SK-N-SH (cell line): ENCODE measurements at regions not wholly inside any gene's neighbourhood (a gene's known extent, or its start where the extent isn't known, plus 50 kb on each side); places are given as distances from the start of the nearest gene placed in this dataset.

Source experiments
- CTCF ChIA-PET: fragments of 300-600, 350-600 bp; formaldehyde crosslinking; extraction: SDS; loops from one replicate; lab custom pipeline; 2021; lab: Yijun Ruan, JAX
- POLR2A ChIA-PET: fragments of 350-600 bp; sonication (Branson Sonifier 250); formaldehyde crosslinking; extraction: SDS; loops from one replicate; lab custom pipeline; 2020; ENCODE audit warnings: antibody characterized with exemption, inconsistent platforms; lab: Yijun Ruan, JAX
- DNase-seq: peaks from one replicate; pipeline ENCODE4 v3.0.0; 2012
- H2AFZ ChIP-seq: fragments of 200-600 bp; sonication (generic); 2 replicates; pipeline ENCODE4 v1.8.1; 2016; ENCODE audit warnings: antibody characterized with exemption, mild to moderate bottlenecking, low read depth
- H3F3A ChIP-seq: fragments of 200-600 bp; sonication (generic); replicated peaks from 2 replicates; pipeline ENCODE3; 2016; ENCODE audit warnings: antibody characterized with exemption, mild to moderate bottlenecking; ENCODE audit not compliant: insufficient read depth
- H3K27ac ChIP-seq, 2 experiments: fragments of 200-500 bp in 1 of 2; fragments of 200-600 bp in 1 of 2; sonication (Bioruptor generic) in 1 of 2; sonication (generic), shearing (Covaris generic) in 1 of 2; 2 replicates each; pipeline versions ENCODE4 v1.5.1 to v1.6.1; 2014 to 2016; ENCODE audit warnings: low read depth in 2 of 2, inconsistent platforms in 1 of 2, low read length in 1 of 2, mild to moderate bottlenecking in 1 of 2, mixed read lengths in 1 of 2
- H3K27me3 ChIP-seq: fragments of 200-600 bp; sonication (generic), shearing (Covaris generic); 2 replicates; pipeline ENCODE4 v1.6.1; 2016; ENCODE audit warnings: mixed run types; ENCODE audit not compliant: insufficient read depth
- H3K36me3 ChIP-seq, 2 experiments: fragments of 200-500 bp in 1 of 2; fragments of 200-600 bp in 1 of 2; sonication (Bioruptor generic) in 1 of 2; sonication (generic) in 1 of 2; replicated peaks in 1 of 2; 2 replicates each; pipeline versions ENCODE3 to v1.5.1; 2014 to 2016; ENCODE audit warnings: low read length in 1 of 2, mild to moderate bottlenecking in 1 of 2; ENCODE audit not compliant: insufficient read depth in 2 of 2, control insufficient read depth in 1 of 2
- H3K4me1 ChIP-seq, 2 experiments: fragments of 200-500 bp in 1 of 2; fragments of 200-600 bp in 1 of 2; sonication (Bioruptor generic) in 1 of 2; sonication (generic), shearing (Covaris generic) in 1 of 2; 2 replicates each; pipeline versions ENCODE4 v1.5.1 to v1.6.1; 2014 to 2016; ENCODE audit warnings: low read depth in 1 of 2, low read length in 1 of 2, mixed run types in 1 of 2; ENCODE audit not compliant: insufficient read depth in 2 of 2, control insufficient read depth in 1 of 2
- H3K4me2 ChIP-seq: fragments of 200-600 bp; sonication (generic), shearing (Covaris generic); 2 replicates; pipeline ENCODE4 v1.6.1; 2017; ENCODE audit warnings: mixed run types
- H3K4me3 ChIP-seq, 2 experiments: fragments of 200-500 bp in 1 of 2; fragments of 200-600 bp in 1 of 2; sonication (Bioruptor generic) in 1 of 2; sonication (generic), shearing (Covaris generic) in 1 of 2; 2 replicates each; pipeline versions ENCODE4 v1.5.1 to v1.8.1; 2014 to 2016; ENCODE audit warnings: low read depth in 2 of 2, inconsistent platforms in 1 of 2, low read length in 1 of 2, mild to moderate bottlenecking in 1 of 2, mixed read lengths in 1 of 2, moderate library complexity in 1 of 2
- H3K79me2 ChIP-seq: fragments of 200-600 bp; sonication (generic); 2 replicates; pipeline ENCODE4 v1.8.1; 2017; ENCODE audit warnings: mild to moderate bottlenecking; ENCODE audit not compliant: insufficient read depth
- H3K9ac ChIP-seq: fragments of 200-600 bp; sonication (generic); 2 replicates; pipeline ENCODE4 v1.6.1; 2017; ENCODE audit warnings: mixed run types
- H3K9me2 ChIP-seq: fragments of 200-600 bp; sonication (generic); 2 replicates; pipeline ENCODE4 v1.6.1; 2017; ENCODE audit warnings: mixed run types
- H3K9me3 ChIP-seq: fragments of 200-600 bp; sonication (generic); 2 replicates; pipeline ENCODE4 v1.6.1; 2017; ENCODE audit warnings: mixed run types, mild to moderate bottlenecking, moderate library complexity
- H4K20me1 ChIP-seq: fragments of 200-600 bp; sonication (generic); 2 replicates; pipeline ENCODE4 v1.6.1; 2017; ENCODE audit warnings: mild to moderate bottlenecking, mixed run types; ENCODE audit not compliant: insufficient read depth
- CHD2 ChIP-seq: fragments of 150-350 bp; IDR thresholded peaks from 2 replicates; pipeline ENCODE4 v1.6.1; 2018; ENCODE audit warnings: low read length; ENCODE audit not compliant: partially characterized antibody
- ELF1 ChIP-seq: IDR thresholded peaks from 2 replicates; pipeline ENCODE4 v1.4.0; 2012
- EP300 ChIP-seq, 2 experiments: IDR thresholded peaks; 2 replicates each; pipeline versions ENCODE4 v1.4.0 to v1.6.1; 2012; ENCODE audit warnings: borderline replicate concordance in 1 of 2, low read depth in 1 of 2, low read length in 1 of 2
- FOSL2 ChIP-seq: IDR thresholded peaks from 2 replicates; pipeline ENCODE4 v1.4.0; 2012; ENCODE audit warnings: low read depth, mild to moderate bottlenecking, moderate library complexity, borderline replicate concordance
- FOXJ3 ChIP-seq: sonication (generic); formaldehyde crosslinking; IDR thresholded peaks from 2 replicates; pipeline ENCODE4 v1.5.1; 2020; ENCODE audit warnings: mild to moderate bottlenecking, missing genetic modification reagents
- FOXM1 ChIP-seq: IDR thresholded peaks from 2 replicates; pipeline ENCODE4 v1.4.0; 2012; ENCODE audit warnings: low read depth, mild to moderate bottlenecking
- GABPA ChIP-seq: IDR thresholded peaks from 2 replicates; pipeline ENCODE4 v1.4.0; 2012; ENCODE audit warnings: low read depth, mild to moderate bottlenecking
- GATA2 ChIP-seq: sonication (generic); formaldehyde crosslinking; IDR thresholded peaks from 2 replicates; pipeline ENCODE4 v1.5.0; 2020; ENCODE audit warnings: mild to moderate bottlenecking, missing genetic modification reagents
- IRF3 ChIP-seq: fragments of 150-350 bp; IDR thresholded peaks from 2 replicates; pipeline ENCODE4 v1.6.1; 2016; ENCODE audit warnings: mild to moderate bottlenecking, low read depth, low read length
- JUND ChIP-seq: IDR thresholded peaks from 2 replicates; pipeline ENCODE4 v1.4.0; 2012
- MEF2A ChIP-seq: IDR thresholded peaks from 2 replicates; pipeline ENCODE4 v1.4.0; 2012; ENCODE audit warnings: low read depth, borderline replicate concordance
- NRF1 ChIP-seq: IDR thresholded peaks from 2 replicates; pipeline ENCODE4 v1.6.1; 2012; ENCODE audit warnings: low read depth, mild to moderate bottlenecking, low read length
- PBX3 ChIP-seq: IDR thresholded peaks from 2 replicates; pipeline ENCODE4; 2012
- POLR2AphosphoS5 ChIP-seq: IDR thresholded peaks from 2 replicates; pipeline ENCODE4 v1.6.1; 2012; ENCODE audit warnings: low read depth, low read length
- RCOR1 ChIP-seq: fragments of 150-350 bp; IDR thresholded peaks from 2 replicates; pipeline ENCODE4 v1.6.1; 2017; ENCODE audit warnings: antibody characterized with exemption, low read length
- RFX5 ChIP-seq: IDR thresholded peaks from 2 replicates; pipeline ENCODE4 v1.6.1; 2012; ENCODE audit warnings: mild to moderate bottlenecking, improper control_type of control experiment, low read length
- RXRA ChIP-seq: IDR thresholded peaks from 2 replicates; pipeline ENCODE4 v1.4.0; 2012; ENCODE audit warnings: low read depth, mild to moderate bottlenecking, borderline replicate concordance
- TAF1 ChIP-seq: IDR thresholded peaks from 2 replicates; pipeline ENCODE4 v1.6.1; 2012; ENCODE audit warnings: low read depth, mild to moderate bottlenecking, low read length, moderate library complexity, borderline replicate concordance
- TCF12 ChIP-seq: IDR thresholded peaks from 2 replicates; pipeline ENCODE4 v1.4.0; 2012
- USF1 ChIP-seq: IDR thresholded peaks from 2 replicates; pipeline ENCODE4 v1.4.0; 2012; ENCODE audit warnings: low read depth, borderline replicate concordance
- YY1 ChIP-seq: IDR thresholded peaks from 2 replicates; pipeline ENCODE4 v1.4.0; 2012; ENCODE audit warnings: low read depth, mild to moderate bottlenecking
- WGBS: methylation state at CpG from one replicate; pipeline ENCODE4 v1.1.6; 2017; ENCODE audit warnings: low lambda C conversion rate; 5-methylcytosine and 5-hydroxymethylcytosine counted together
- TF ChIP-seq, protein P1 (sequence below): fragments of 150-350 bp; IDR thresholded peaks from 2 replicates; pipeline ENCODE4 v1.6.1; 2017; ENCODE audit warnings: antibody characterized with exemption, low read length, low read depth, borderline replicate concordance

DNA sequence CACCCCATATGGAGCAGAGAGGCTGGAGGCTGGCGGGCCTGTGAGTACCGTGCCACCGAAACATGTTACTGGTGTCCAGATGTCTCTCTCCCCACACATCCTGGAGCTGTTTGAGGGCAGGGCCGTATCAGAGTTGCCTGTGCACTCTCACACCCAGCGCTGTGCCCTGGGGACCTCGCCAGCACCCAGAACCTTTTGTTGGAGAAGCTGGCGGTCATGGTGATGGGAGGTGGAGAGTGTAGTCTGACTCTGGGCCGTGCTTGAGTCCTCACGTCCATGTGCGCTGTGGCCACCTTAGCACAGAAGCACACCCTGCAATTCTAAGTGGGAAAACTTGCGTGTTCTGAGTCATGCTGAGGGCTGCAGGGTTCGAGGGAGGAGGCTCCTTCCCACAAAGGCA lies 259.2 kb downstream of the NDUFA10 start:
- POLR2A ChIA-PET: no interaction called here
- TF ChIP-seq RCOR1: no peak
- TF ChIP-seq CHD2: no peak
- no peak for TF ChIP-seq ELF1
- no peak for TF ChIP-seq JUND
- no peak for TF ChIP-seq TCF12
- TF ChIP-seq MEF2A: no peak
- no peak for TF ChIP-seq FOXJ3
- no peak for TF ChIP-seq IRF3
- TF ChIP-seq YY1: no peak
- no peak for TF ChIP-seq NRF1
- TF ChIP-seq, protein P1, sequence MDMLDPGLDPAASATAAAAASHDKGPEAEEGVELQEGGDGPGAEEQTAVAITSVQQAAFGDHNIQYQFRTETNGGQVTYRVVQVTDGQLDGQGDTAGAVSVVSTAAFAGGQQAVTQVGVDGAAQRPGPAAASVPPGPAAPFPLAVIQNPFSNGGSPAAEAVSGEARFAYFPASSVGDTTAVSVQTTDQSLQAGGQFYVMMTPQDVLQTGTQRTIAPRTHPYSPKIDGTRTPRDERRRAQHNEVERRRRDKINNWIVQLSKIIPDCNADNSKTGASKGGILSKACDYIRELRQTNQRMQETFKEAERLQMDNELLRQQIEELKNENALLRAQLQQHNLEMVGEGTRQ: no peak
- no peak for TF ChIP-seq RXRA
- no peak for TF ChIP-seq RFX5
- TF ChIP-seq EP300 (IDR thresholded peaks at IDR 0.05; ENCODE audit: borderline replicate concordance in 1 of 2, low read depth in 1 of 2, low read length in 1 of 2): no peak

DNA sequence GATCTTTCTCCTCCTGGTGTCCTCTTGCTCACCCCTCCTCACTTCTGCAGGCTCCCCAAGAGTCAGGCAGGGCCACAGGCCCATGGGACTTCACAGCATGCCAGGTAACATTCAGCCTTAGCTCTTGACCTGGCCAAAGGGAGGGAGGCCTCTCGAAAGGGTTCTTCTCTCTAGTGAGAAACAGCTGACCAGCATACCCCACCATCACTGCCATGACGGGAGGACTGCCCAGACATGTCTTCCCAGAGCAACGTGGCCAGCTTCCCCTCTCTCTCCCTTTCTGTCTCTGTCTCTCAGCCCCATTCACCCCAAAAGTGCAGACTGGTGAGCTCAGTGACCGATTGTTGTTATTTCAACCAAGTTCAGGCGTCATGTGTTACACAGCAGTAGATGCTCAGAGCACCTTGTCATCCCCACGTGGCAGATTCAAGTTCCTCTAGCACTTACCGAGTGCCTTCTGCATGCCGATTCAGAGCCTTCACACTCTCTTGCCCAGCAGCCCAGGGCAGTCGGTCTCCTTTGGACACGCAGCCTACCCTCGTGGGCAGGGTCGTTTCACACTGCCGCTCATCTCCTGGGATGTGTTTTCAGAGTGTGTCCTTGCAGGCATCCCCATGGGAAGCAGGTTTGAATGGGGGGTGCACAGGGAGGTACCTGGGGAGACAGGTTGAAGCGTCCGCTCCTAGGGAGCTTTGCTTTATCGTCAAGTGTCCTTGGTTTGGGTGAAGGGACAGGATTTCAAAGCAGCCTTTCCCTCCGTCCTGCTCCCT lies 259.9 kb downstream of the NDUFA10 start:
- Histone ChIP-seq H3K9ac (no peak overlapping the region), H2AFZ (no peak overlapping the region), H3K27ac (no peak overlapping the region), H3K27me3 (no peaks in the 10 kb centered on the region), H4K20me1 (no peaks in the 10 kb centered on the region), H3K4me1 (peaks cover 0 to 28% of the 10 kb centered on the region in 2 experiments; a peak in 1 of 4 replicates), H3K4me2 (no peak overlapping the region), H3K79me2 (no peaks in the 10 kb centered on the region), H3K36me3 (no peaks in the 10 kb centered on the region), H3K9me3 (no peaks in the 10 kb centered on the region), H3F3A (no peaks in the 10 kb centered on the region), H3K9me2 (no peaks in the 10 kb centered on the region), H3K4me3 (no peak overlapping the region)
- POLR2A ChIA-PET: no interaction called here
- CTCF ChIA-PET: no interaction called here
- WGBS: 42% methylated on average over 16 of the region's 17 CpGs
- DNase-seq: no peak
- no peak for TF ChIP-seq ELF1
- TF ChIP-seq FOSL2: no peak
- TF ChIP-seq GATA2 (CRISPR knock-in tag): no peak
- TF ChIP-seq GABPA: no peak
- TF ChIP-seq USF1: no peak
- TF ChIP-seq NRF1: no peak
- no peak for TF ChIP-seq POLR2AphosphoS5
- TF ChIP-seq RCOR1: no peak
- no peak for TF ChIP-seq PBX3
- TF ChIP-seq, protein P1: no peak
- no peak for TF ChIP-seq IRF3
- no peak for TF ChIP-seq TAF1
- no peak for TF ChIP-seq FOXM1
- no peak for TF ChIP-seq RXRA
- TF ChIP-seq EP300 (IDR thresholded peaks at IDR 0.05; ENCODE audit: borderline replicate concordance in 1 of 2, low read depth in 1 of 2, low read length in 1 of 2): no peak

More for the DNA sequence above, 259.2 kb downstream of the NDUFA10 start:
- Histone ChIP-seq H3K9me2 (no peaks in the 10 kb centered on the region), H3K27ac (no peak overlapping the region; a peak in 1 of 4 replicates), H3K4me1 (peaks cover 0 to 28% of the 10 kb centered on the region in 2 experiments; a peak in 1 of 4 replicates), H2AFZ (no peak overlapping the region), H3K4me3 (no peak overlapping the region), H3K9me3 (no peaks in the 10 kb centered on the region), H3K79me2 (no peaks in the 10 kb centered on the region), H3F3A (no peaks in the 10 kb centered on the region), H3K9ac (no peak overlapping the region), H3K27me3 (no peaks in the 10 kb centered on the region), H3K4me2 (no peak overlapping the region), H4K20me1 (no peaks in the 10 kb centered on the region), H3K36me3 (no peaks in the 10 kb centered on the region)
- CTCF ChIA-PET: no interaction called here
- 48% methylated on average over 7 of the region's 12 CpGs for WGBS
- peak; percentile 39 for DNase-seq
